Fibroblast of lung (primary cell): ENCODE measurements at regions not wholly inside any gene's neighbourhood (a gene's known extent, or its start where the extent isn't known, plus 50 kb on each side); places are given as distances from the start of the nearest gene placed in this dataset.
"Not testable (repeated sequence)": the region's sequence is repeated elsewhere in the genome, so short reads cannot be mapped to it uniquely, and the experiment has no call there.

Source experiments
- DNase-seq, 2 donors: peaks; one replicate each; pipeline versions ENCODE4 v3.0.0 to v3.0.0-alpha.2; 2010; ENCODE audit warnings: low read depth in 2 of 2
- H2AFZ ChIP-seq: 2 replicates; pipeline ENCODE4 v1.5.1; 2012; ENCODE audit warnings: low read length, control low read depth, inconsistent platforms
- H3K27ac ChIP-seq: 2 replicates; pipeline ENCODE4 v1.5.1; 2011; ENCODE audit warnings: low read length, control low read depth; ENCODE audit not compliant: insufficient read depth
- H3K27me3 ChIP-seq: 2 replicates; pipeline ENCODE4 v1.5.1; 2011; ENCODE audit warnings: mild to moderate bottlenecking, low read length; ENCODE audit not compliant: control insufficient read depth, insufficient read depth
- H3K36me3 ChIP-seq: 2 replicates; pipeline ENCODE4 v1.5.1; 2011; ENCODE audit warnings: low read length; ENCODE audit not compliant: control insufficient read depth, insufficient read depth
- H3K4me1 ChIP-seq: 2 replicates; pipeline ENCODE4 v1.5.1; 2011; ENCODE audit warnings: low read length; ENCODE audit not compliant: control insufficient read depth, insufficient read depth; ENCODE audit errors: extremely low read depth
- H3K4me2 ChIP-seq: 2 replicates; pipeline ENCODE4 v1.5.1; 2011; ENCODE audit warnings: low read length, control low read depth; ENCODE audit not compliant: insufficient read depth; ENCODE audit errors: extremely low read depth
- H3K4me3 ChIP-seq, 4 experiments: fragments of 200-600 bp in 1 of 4; sonication (generic) in 1 of 4; replicated peaks in 1 of 4; 2 replicates each; pipeline ENCODE4 v1.5.1; 2011 to 2016; ENCODE audit warnings: low read length in 4 of 4, low read depth in 3 of 4, mild to moderate bottlenecking in 3 of 4, control low read depth in 2 of 4, inconsistent platforms in 1 of 4, mixed read lengths in 1 of 4; ENCODE audit not compliant: insufficient read depth in 1 of 4; ENCODE audit errors: control extremely low read depth in 1 of 4
- H3K79me2 ChIP-seq: 2 replicates; pipeline ENCODE4 v1.5.1; 2012; ENCODE audit warnings: mild to moderate bottlenecking, low read length, inconsistent platforms; ENCODE audit not compliant: control insufficient read depth, insufficient read depth
- H3K9ac ChIP-seq: 2 replicates; pipeline ENCODE4 v1.5.1; 2011; ENCODE audit warnings: mild to moderate bottlenecking, low read length, control low read depth; ENCODE audit not compliant: insufficient read depth
- H3K9me3 ChIP-seq: 2 replicates; pipeline ENCODE4 v1.5.1; 2012; ENCODE audit warnings: low read depth, low read length; ENCODE audit not compliant: control insufficient read depth, insufficient read depth
- H4K20me1 ChIP-seq: 2 replicates; pipeline ENCODE4 v1.5.1; 2011; ENCODE audit warnings: low read length; ENCODE audit not compliant: control insufficient read depth, insufficient read depth; ENCODE audit errors: extremely low read depth
- CTCF ChIP-seq, 2 donors: IDR thresholded peaks in 1 of 2; conservative IDR thresholded peaks in 1 of 2; 1 replicate in 1 of 2; 2 replicates in 1 of 2; pipeline ENCODE4 v1.5.1; 2011 to 2012; ENCODE audit warnings: low read length in 2 of 2, control low read depth in 1 of 2, inconsistent platforms in 1 of 2, low read depth in 1 of 2, mild to moderate bottlenecking in 1 of 2
- EZH2 ChIP-seq: IDR thresholded peaks from 2 replicates; pipeline ENCODE4 v1.5.1; 2012; ENCODE audit warnings: low read length, control low read depth, mild to moderate bottlenecking; ENCODE audit errors: missing control alignments

GRCh38 chr5:147140558-147140957 is 94.3 kb upstream of the STK32A start:
- Histone ChIP-seq H2AFZ (no peak overlapping the region), H3K27me3 (no peaks in the 10 kb centered on the region), H3K9me3 (no peaks in the 10 kb centered on the region), H3K4me3 (no peak overlapping the region), H3K27ac (no peak overlapping the region), H3K79me2 (no peaks in the 10 kb centered on the region), H4K20me1 (no peaks in the 10 kb centered on the region), H3K4me2 (no peak overlapping the region), H3K4me1 (no peaks in the 10 kb centered on the region), H3K9ac (no peak overlapping the region), H3K36me3 (no peaks in the 10 kb centered on the region)
- no peak for TF ChIP-seq CTCF (conservative IDR thresholded peaks at IDR 0.05 in 1 of 2, IDR thresholded peaks at IDR 0.05 in 1 of 2; ENCODE audit: low read depth in 1 of 2, low read length in 2 of 2)
- no peak for TF ChIP-seq EZH2
- DNase-seq, result no peak

GRCh38 chr5:147141580-147141979 is 93.2 kb upstream of the STK32A start:
- not testable (repeated sequence) for DNase-seq, H2AFZ ChIP-seq, H3K4me1 ChIP-seq, H4K20me1 ChIP-seq, H3K27me3 ChIP-seq, H3K9ac ChIP-seq, H3K4me3 ChIP-seq, H3K27ac ChIP-seq, H3K36me3 ChIP-seq, H3K9me3 ChIP-seq, H3K4me2 ChIP-seq, H3K79me2 ChIP-seq

- Histone ChIP-seq H3K4me3 (no peak overlapping the region), H3K9me3 (no peaks in the 10 kb centered on the region), H3K36me3 (no peaks in the 10 kb centered on the region), H3K79me2 (no peaks in the 10 kb centered on the region), H3K27me3 (no peaks in the 10 kb centered on the region), H3K9ac (no peak overlapping the region), H4K20me1 (no peaks in the 10 kb centered on the region), H3K4me2 (no peak overlapping the region), H3K4me1 (no peaks in the 10 kb centered on the region), H2AFZ (no peak overlapping the region), H3K27ac (no peak overlapping the region)
- no peak for TF ChIP-seq CTCF (conservative IDR thresholded peaks at IDR 0.05 in 1 of 2, IDR thresholded peaks at IDR 0.05 in 1 of 2; ENCODE audit: low read depth in 1 of 2, low read length in 2 of 2)
- no peak for TF ChIP-seq EZH2
- DNase-seq, result no peak
Observed at GRCh38 chr5:147143215-147143614, 91.6 kb upstream of the STK32A start.

GRCh38 chr5:147145328-147145727 is 89.5 kb upstream of the STK32A start:
- Histone ChIP-seq H3K9ac (no peak overlapping the region), H3K36me3 (no peaks in the 10 kb centered on the region), H3K4me1 (no peaks in the 10 kb centered on the region), H3K27me3 (no peaks in the 10 kb centered on the region), H3K4me2 (no peak overlapping the region), H3K27ac (no peak overlapping the region), H3K9me3 (no peaks in the 10 kb centered on the region), H3K4me3 (no peak overlapping the region), H4K20me1 (no peaks in the 10 kb centered on the region), H3K79me2 (no peaks in the 10 kb centered on the region), H2AFZ (no peak overlapping the region)
- TF ChIP-seq CTCF (conservative IDR thresholded peaks at IDR 0.05 in 1 of 2, IDR thresholded peaks at IDR 0.05 in 1 of 2; ENCODE audit: low read depth in 1 of 2, low read length in 2 of 2) (no peak), EZH2 (no peak)
- DNase-seq, result no peak
